SK-N-SH (cell line): ENCODE measurements at regions not wholly inside any gene's neighbourhood (a gene's known extent, or its start where the extent isn't known, plus 50 kb on each side); places are given as distances from the start of the nearest gene placed in this dataset.

ENCODE experiments used
- CTCF ChIA-PET: fragments of 300-600, 350-600 bp; formaldehyde crosslinking; extraction: SDS; loops from one replicate; lab custom pipeline; 2021; lab: Yijun Ruan, JAX
- POLR2A ChIA-PET: fragments of 350-600 bp; sonication (Branson Sonifier 250); formaldehyde crosslinking; extraction: SDS; loops from one replicate; lab custom pipeline; 2020; ENCODE audit warnings: antibody characterized with exemption, inconsistent platforms; lab: Yijun Ruan, JAX
- DNase-seq: peaks from one replicate; pipeline ENCODE4 v3.0.0; 2012
- H2AFZ ChIP-seq: fragments of 200-600 bp; sonication (generic); 2 replicates; pipeline ENCODE4 v1.8.1; 2016; ENCODE audit warnings: antibody characterized with exemption, mild to moderate bottlenecking, low read depth
- H3F3A ChIP-seq: fragments of 200-600 bp; sonication (generic); replicated peaks from 2 replicates; pipeline ENCODE3; 2016; ENCODE audit warnings: antibody characterized with exemption, mild to moderate bottlenecking; ENCODE audit not compliant: insufficient read depth
- H3K27ac ChIP-seq, 2 experiments: fragments of 200-500 bp in 1 of 2; fragments of 200-600 bp in 1 of 2; sonication (Bioruptor generic) in 1 of 2; sonication (generic), shearing (Covaris generic) in 1 of 2; 2 replicates each; pipeline versions ENCODE4 v1.5.1 to v1.6.1; 2014 to 2016; ENCODE audit warnings: low read depth in 2 of 2, inconsistent platforms in 1 of 2, low read length in 1 of 2, mild to moderate bottlenecking in 1 of 2, mixed read lengths in 1 of 2
- H3K27me3 ChIP-seq: fragments of 200-600 bp; sonication (generic), shearing (Covaris generic); 2 replicates; pipeline ENCODE4 v1.6.1; 2016; ENCODE audit warnings: mixed run types; ENCODE audit not compliant: insufficient read depth
- H3K36me3 ChIP-seq, 2 experiments: fragments of 200-500 bp in 1 of 2; fragments of 200-600 bp in 1 of 2; sonication (Bioruptor generic) in 1 of 2; sonication (generic) in 1 of 2; replicated peaks in 1 of 2; 2 replicates each; pipeline versions ENCODE3 to v1.5.1; 2014 to 2016; ENCODE audit warnings: low read length in 1 of 2, mild to moderate bottlenecking in 1 of 2; ENCODE audit not compliant: insufficient read depth in 2 of 2, control insufficient read depth in 1 of 2
- H3K4me1 ChIP-seq, 2 experiments: fragments of 200-500 bp in 1 of 2; fragments of 200-600 bp in 1 of 2; sonication (Bioruptor generic) in 1 of 2; sonication (generic), shearing (Covaris generic) in 1 of 2; 2 replicates each; pipeline versions ENCODE4 v1.5.1 to v1.6.1; 2014 to 2016; ENCODE audit warnings: low read depth in 1 of 2, low read length in 1 of 2, mixed run types in 1 of 2; ENCODE audit not compliant: insufficient read depth in 2 of 2, control insufficient read depth in 1 of 2
- H3K4me2 ChIP-seq: fragments of 200-600 bp; sonication (generic), shearing (Covaris generic); 2 replicates; pipeline ENCODE4 v1.6.1; 2017; ENCODE audit warnings: mixed run types
- H3K4me3 ChIP-seq, 2 experiments: fragments of 200-500 bp in 1 of 2; fragments of 200-600 bp in 1 of 2; sonication (Bioruptor generic) in 1 of 2; sonication (generic), shearing (Covaris generic) in 1 of 2; 2 replicates each; pipeline versions ENCODE4 v1.5.1 to v1.8.1; 2014 to 2016; ENCODE audit warnings: low read depth in 2 of 2, inconsistent platforms in 1 of 2, low read length in 1 of 2, mild to moderate bottlenecking in 1 of 2, mixed read lengths in 1 of 2, moderate library complexity in 1 of 2
- H3K79me2 ChIP-seq: fragments of 200-600 bp; sonication (generic); 2 replicates; pipeline ENCODE4 v1.8.1; 2017; ENCODE audit warnings: mild to moderate bottlenecking; ENCODE audit not compliant: insufficient read depth
- H3K9ac ChIP-seq: fragments of 200-600 bp; sonication (generic); 2 replicates; pipeline ENCODE4 v1.6.1; 2017; ENCODE audit warnings: mixed run types
- H3K9me2 ChIP-seq: fragments of 200-600 bp; sonication (generic); 2 replicates; pipeline ENCODE4 v1.6.1; 2017; ENCODE audit warnings: mixed run types
- H3K9me3 ChIP-seq: fragments of 200-600 bp; sonication (generic); 2 replicates; pipeline ENCODE4 v1.6.1; 2017; ENCODE audit warnings: mixed run types, mild to moderate bottlenecking, moderate library complexity
- H4K20me1 ChIP-seq: fragments of 200-600 bp; sonication (generic); 2 replicates; pipeline ENCODE4 v1.6.1; 2017; ENCODE audit warnings: mild to moderate bottlenecking, mixed run types; ENCODE audit not compliant: insufficient read depth
- FOSL2 ChIP-seq: IDR thresholded peaks from 2 replicates; pipeline ENCODE4 v1.4.0; 2012; ENCODE audit warnings: low read depth, mild to moderate bottlenecking, moderate library complexity, borderline replicate concordance
- JUND ChIP-seq: IDR thresholded peaks from 2 replicates; pipeline ENCODE4 v1.4.0; 2012
- NFIC ChIP-seq: IDR thresholded peaks from 2 replicates; pipeline ENCODE4 v1.4.0; 2012; ENCODE audit warnings: borderline replicate concordance
- NRF1 ChIP-seq: IDR thresholded peaks from 2 replicates; pipeline ENCODE4 v1.6.1; 2012; ENCODE audit warnings: low read depth, mild to moderate bottlenecking, low read length
- POLR2AphosphoS5 ChIP-seq: IDR thresholded peaks from 2 replicates; pipeline ENCODE4 v1.6.1; 2012; ENCODE audit warnings: low read depth, low read length
- TEAD4 ChIP-seq: IDR thresholded peaks from 2 replicates; pipeline ENCODE4 v1.4.0; 2012; ENCODE audit warnings: mild to moderate bottlenecking, borderline replicate concordance; ENCODE audit not compliant: insufficient read depth
- YY1 ChIP-seq: IDR thresholded peaks from 2 replicates; pipeline ENCODE4 v1.4.0; 2012; ENCODE audit warnings: low read depth, mild to moderate bottlenecking
- WGBS: methylation state at CpG from one replicate; pipeline ENCODE4 v1.1.6; 2017; ENCODE audit warnings: low lambda C conversion rate; 5-methylcytosine and 5-hydroxymethylcytosine counted together
- TF ChIP-seq, protein P1 (sequence below): fragments of 150-350 bp; IDR thresholded peaks from 2 replicates; pipeline ENCODE4 v1.6.1; 2016; ENCODE audit warnings: mild to moderate bottlenecking, low read depth, low read length
- TF ChIP-seq, protein P2 (sequence below): fragments of 150-350 bp; IDR thresholded peaks from 2 replicates; pipeline ENCODE4 v1.6.1; 2017; ENCODE audit warnings: antibody characterized with exemption, low read length, low read depth, borderline replicate concordance
- TF ChIP-seq, protein P3 (sequence below): IDR thresholded peaks from 2 replicates; pipeline ENCODE4 v1.6.1; 2012; ENCODE audit warnings: mild to moderate bottlenecking, low read depth, low read length, moderate library complexity
- TF ChIP-seq, protein P4 (sequence below): IDR thresholded peaks from 2 replicates; pipeline ENCODE4 v1.4.0; 2012; ENCODE audit warnings: low read depth
- TF ChIP-seq, protein P5 (sequence below): IDR thresholded peaks from 2 replicates; pipeline ENCODE4 v1.4.0; 2012; ENCODE audit warnings: low read depth, borderline replicate concordance

DNA sequence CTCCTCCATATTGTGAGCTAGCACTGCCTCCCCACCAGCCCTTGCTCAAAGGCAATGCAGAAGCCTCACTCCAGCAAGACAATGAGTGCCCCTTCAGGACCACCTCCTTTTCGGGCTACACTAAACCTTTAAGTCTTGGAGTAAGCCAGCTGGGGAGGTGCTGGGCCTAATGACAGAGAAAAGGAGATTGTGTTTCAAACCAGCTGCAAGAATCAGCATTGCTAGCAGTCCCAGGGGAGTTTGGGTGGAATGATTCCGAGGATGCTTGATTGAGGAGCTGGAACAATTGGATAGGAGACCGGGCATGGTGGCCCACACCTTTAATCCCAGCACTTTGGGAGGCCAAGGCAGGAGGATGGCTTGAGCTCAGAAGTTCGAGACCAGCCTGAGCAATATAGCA is 54.1 kb upstream of the GPR37L1 start:
- H3K79me2 ChIP-seq, result no peaks in the 10 kb centered on the region
- no peaks in the 10 kb centered on the region for H3K36me3 ChIP-seq
- H3K4me2 ChIP-seq, result no peak overlapping the region
- ChIA-PET CTCF (interaction anchor here (0.8 to 2.1 kb wide), 8 partner anchors 38 to 556 kb away, joined by 3 to 6 read pairs (median 4); partner anchors contain the start of genes ELF3 and GPR37L1), POLR2A (no interaction called here)
- no peaks in the 10 kb centered on the region for H3F3A ChIP-seq
- no peak overlapping the region for H3K27ac ChIP-seq
- 67% methylated on average over 4 of the region's 4 CpGs for WGBS
- H4K20me1 ChIP-seq, result no peaks in the 10 kb centered on the region
- TF ChIP-seq POLR2AphosphoS5 (no peak), NRF1 (no peak), TEAD4 (no peak), JUND (no peak), FOSL2 (no peak), NFIC (no peak), YY1 (no peak)
- TF ChIP-seq, protein P1, sequence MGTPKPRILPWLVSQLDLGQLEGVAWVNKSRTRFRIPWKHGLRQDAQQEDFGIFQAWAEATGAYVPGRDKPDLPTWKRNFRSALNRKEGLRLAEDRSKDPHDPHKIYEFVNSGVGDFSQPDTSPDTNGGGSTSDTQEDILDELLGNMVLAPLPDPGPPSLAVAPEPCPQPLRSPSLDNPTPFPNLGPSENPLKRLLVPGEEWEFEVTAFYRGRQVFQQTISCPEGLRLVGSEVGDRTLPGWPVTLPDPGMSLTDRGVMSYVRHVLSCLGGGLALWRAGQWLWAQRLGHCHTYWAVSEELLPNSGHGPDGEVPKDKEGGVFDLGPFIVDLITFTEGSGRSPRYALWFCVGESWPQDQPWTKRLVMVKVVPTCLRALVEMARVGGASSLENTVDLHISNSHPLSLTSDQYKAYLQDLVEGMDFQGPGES, result no peak
- TF ChIP-seq, protein P2, sequence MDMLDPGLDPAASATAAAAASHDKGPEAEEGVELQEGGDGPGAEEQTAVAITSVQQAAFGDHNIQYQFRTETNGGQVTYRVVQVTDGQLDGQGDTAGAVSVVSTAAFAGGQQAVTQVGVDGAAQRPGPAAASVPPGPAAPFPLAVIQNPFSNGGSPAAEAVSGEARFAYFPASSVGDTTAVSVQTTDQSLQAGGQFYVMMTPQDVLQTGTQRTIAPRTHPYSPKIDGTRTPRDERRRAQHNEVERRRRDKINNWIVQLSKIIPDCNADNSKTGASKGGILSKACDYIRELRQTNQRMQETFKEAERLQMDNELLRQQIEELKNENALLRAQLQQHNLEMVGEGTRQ, result no peak
- TF ChIP-seq, protein P3, sequence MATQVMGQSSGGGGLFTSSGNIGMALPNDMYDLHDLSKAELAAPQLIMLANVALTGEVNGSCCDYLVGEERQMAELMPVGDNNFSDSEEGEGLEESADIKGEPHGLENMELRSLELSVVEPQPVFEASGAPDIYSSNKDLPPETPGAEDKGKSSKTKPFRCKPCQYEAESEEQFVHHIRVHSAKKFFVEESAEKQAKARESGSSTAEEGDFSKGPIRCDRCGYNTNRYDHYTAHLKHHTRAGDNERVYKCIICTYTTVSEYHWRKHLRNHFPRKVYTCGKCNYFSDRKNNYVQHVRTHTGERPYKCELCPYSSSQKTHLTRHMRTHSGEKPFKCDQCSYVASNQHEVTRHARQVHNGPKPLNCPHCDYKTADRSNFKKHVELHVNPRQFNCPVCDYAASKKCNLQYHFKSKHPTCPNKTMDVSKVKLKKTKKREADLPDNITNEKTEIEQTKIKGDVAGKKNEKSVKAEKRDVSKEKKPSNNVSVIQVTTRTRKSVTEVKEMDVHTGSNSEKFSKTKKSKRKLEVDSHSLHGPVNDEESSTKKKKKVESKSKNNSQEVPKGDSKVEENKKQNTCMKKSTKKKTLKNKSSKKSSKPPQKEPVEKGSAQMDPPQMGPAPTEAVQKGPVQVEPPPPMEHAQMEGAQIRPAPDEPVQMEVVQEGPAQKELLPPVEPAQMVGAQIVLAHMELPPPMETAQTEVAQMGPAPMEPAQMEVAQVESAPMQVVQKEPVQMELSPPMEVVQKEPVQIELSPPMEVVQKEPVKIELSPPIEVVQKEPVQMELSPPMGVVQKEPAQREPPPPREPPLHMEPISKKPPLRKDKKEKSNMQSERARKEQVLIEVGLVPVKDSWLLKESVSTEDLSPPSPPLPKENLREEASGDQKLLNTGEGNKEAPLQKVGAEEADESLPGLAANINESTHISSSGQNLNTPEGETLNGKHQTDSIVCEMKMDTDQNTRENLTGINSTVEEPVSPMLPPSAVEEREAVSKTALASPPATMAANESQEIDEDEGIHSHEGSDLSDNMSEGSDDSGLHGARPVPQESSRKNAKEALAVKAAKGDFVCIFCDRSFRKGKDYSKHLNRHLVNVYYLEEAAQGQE, result no peak
- TF ChIP-seq, protein P4, sequence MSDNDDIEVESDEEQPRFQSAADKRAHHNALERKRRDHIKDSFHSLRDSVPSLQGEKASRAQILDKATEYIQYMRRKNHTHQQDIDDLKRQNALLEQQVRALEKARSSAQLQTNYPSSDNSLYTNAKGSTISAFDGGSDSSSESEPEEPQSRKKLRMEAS, result no peak
- TF ChIP-seq, protein P5, sequence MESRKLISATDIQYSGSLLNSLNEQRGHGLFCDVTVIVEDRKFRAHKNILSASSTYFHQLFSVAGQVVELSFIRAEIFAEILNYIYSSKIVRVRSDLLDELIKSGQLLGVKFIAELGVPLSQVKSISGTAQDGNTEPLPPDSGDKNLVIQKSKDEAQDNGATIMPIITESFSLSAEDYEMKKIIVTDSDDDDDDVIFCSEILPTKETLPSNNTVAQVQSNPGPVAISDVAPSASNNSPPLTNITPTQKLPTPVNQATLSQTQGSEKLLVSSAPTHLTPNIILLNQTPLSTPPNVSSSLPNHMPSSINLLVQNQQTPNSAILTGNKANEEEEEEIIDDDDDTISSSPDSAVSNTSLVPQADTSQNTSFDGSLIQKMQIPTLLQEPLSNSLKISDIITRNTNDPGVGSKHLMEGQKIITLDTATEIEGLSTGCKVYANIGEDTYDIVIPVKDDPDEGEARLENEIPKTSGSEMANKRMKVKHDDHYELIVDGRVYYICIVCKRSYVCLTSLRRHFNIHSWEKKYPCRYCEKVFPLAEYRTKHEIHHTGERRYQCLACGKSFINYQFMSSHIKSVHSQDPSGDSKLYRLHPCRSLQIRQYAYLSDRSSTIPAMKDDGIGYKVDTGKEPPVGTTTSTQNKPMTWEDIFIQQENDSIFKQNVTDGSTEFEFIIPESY, result no peak
- H3K27me3 ChIP-seq, result peaks cover 3% of the 10 kb centered on the region
- H3K4me3 ChIP-seq, result no peak overlapping the region
- no peak overlapping the region for H2AFZ ChIP-seq
- H3K9ac ChIP-seq, result no peak overlapping the region
- no peaks in the 10 kb centered on the region for H3K9me3 ChIP-seq
- DNase-seq, result no peak
- no peaks in the 10 kb centered on the region; a peak in 1 of 4 replicates for H3K4me1 ChIP-seq
- H3K9me2 ChIP-seq, result no peaks in the 10 kb centered on the region
